Activated T-cell treated with anti-CD3 and anti-CD28 coated beads, Interleukin-2, amount 50 U/mL, for 4 hours (primary cell): ENCODE measurements at regions not wholly inside any gene's neighbourhood (a gene's known extent, or its start where the extent isn't known, plus 50 kb on each side); places are given as distances from the start of the nearest gene placed in this dataset.
A peak's percentile ranks its signal among the peaks of the same experiment; 100 is the strongest.

ENCODE experiments used
- ATAC-seq, 2 donors: fragments of 200-7000 bp; cut with Tn5 transposase; one replicate each; pipeline ENCODE4 v1.10.0; 2021
- DNase-seq: peaks from one replicate; pipeline ENCODE4 v3.0.0-alpha.2; 2020
- H3K27me3 Mint-ChIP-seq: one replicate; pipeline ENCODE4 v1.8.0; 2021; ENCODE audit warnings: low read depth, mixed read lengths
- H3K36me3 Mint-ChIP-seq: one replicate; pipeline ENCODE4 v1.8.0; 2022; ENCODE audit warnings: mixed read lengths; ENCODE audit not compliant: insufficient read depth
- H3K4me1 Mint-ChIP-seq: one replicate; pipeline ENCODE4 v1.8.0; 2021; ENCODE audit warnings: low read depth, mixed read lengths
- H3K4me3 Mint-ChIP-seq: one replicate; pipeline ENCODE4 v1.8.0; 2021; ENCODE audit warnings: mild to moderate bottlenecking, moderate library complexity, mixed read lengths
- H3K9me3 Mint-ChIP-seq: one replicate; pipeline ENCODE4 v1.8.0; 2021; ENCODE audit warnings: mixed read lengths

DNA sequence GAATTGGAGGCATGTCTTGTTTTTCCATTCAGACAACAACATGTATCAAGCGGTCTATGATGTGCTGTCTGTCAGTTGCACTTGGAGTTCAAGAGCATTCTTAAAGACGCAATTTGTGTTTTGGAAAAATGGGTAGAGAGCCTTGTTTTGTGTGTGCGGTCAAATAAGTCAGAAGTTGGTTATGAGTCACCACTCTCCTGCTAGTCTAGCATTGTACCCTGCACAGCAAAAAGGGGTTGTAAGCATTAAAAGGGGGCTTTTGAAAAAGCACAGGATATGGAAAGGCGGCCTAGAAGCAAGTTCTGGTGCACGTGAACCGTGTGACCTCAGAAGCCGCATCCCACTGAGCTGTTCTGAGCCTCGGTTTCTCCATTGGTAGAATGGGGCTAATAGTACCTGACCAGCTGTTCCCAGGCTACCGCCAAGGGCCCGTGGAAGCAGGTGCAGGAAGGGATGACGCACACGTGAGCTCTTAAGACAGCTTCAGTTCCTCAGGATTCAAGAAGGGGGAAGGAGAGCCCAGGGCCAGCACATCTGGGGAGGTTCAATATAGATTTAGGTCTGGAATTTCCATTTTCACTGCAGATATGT, 61.6 kb upstream of the SNX9 start:
- peak; percentile 61 to 62 for ATAC-seq
- no peaks in the 10 kb centered on the region for H3K9me3 Mint-ChIP-seq

DNA sequence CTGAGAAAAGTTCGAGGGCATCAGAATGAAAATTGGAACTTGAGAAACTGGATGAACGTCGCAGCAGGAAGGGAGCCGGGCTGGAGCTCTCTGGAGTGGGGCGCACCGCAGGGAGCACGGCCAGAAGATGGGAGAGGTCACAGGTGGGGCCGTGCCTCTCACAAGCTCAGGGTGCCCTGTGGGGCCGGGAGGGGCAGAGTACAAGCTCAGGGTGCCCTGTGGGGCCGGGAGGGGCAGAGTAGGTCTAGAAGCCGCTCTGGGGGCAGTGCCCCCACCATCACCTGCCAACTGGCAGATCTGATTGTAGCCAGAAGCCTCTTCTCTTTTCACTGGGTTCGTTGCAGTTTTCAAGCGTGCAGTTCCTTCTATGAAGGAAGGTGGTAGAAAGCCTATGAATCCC, 61.1 kb upstream of the SNX9 start:
- Mint-ChIP-seq H3K9me3 (no peaks in the 10 kb centered on the region), H3K4me3 (peak overlapping the region; percentile 63), H3K36me3 (peaks cover 3% of the 10 kb centered on the region), H3K4me1 (peaks cover 86% of the 10 kb centered on the region), H3K27me3 (peaks cover 5% of the 10 kb centered on the region)
- DNase-seq (no peak), ATAC-seq (no peak)

More for the DNA sequence above, 61.6 kb upstream of the SNX9 start:
- H3K36me3 Mint-ChIP-seq: peaks cover 3% of the 10 kb centered on the region
- DNase-seq: peak; percentile 38
- peak overlapping the region; percentile 63 for H3K4me3 Mint-ChIP-seq
- H3K27me3 Mint-ChIP-seq: peaks cover 5% of the 10 kb centered on the region
- peaks cover 88% of the 10 kb centered on the region for H3K4me1 Mint-ChIP-seq

DNA sequence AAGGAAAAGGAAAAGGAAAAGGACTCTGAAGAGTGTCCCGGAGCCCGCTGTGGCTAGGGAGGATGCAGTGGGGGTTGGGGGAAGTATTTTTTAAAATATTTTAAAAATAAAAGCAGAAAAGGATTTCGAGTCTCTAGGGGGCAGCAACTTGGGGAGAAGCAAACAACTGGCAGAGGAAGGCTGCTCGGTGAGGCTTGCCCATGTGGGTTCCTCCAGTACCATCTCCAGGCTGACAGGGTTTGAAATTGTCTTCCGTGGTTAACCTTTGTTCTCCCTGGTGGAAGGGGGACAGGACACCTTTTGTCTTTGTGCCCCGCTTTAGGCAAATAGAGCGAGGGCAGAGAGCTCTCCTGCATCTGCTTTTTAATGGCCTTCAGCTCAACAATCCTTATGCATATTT, 60.4 kb upstream of the SNX9 start:
- DNase-seq: no peak
- peak overlapping the region; percentile 26 for H3K4me3 Mint-ChIP-seq
- no peak for ATAC-seq
- H3K36me3 Mint-ChIP-seq: peaks cover 3% of the 10 kb centered on the region
- peaks cover 5% of the 10 kb centered on the region for H3K27me3 Mint-ChIP-seq
- H3K4me1 Mint-ChIP-seq: peaks cover 83% of the 10 kb centered on the region
- no peaks in the 10 kb centered on the region for H3K9me3 Mint-ChIP-seq

DNA sequence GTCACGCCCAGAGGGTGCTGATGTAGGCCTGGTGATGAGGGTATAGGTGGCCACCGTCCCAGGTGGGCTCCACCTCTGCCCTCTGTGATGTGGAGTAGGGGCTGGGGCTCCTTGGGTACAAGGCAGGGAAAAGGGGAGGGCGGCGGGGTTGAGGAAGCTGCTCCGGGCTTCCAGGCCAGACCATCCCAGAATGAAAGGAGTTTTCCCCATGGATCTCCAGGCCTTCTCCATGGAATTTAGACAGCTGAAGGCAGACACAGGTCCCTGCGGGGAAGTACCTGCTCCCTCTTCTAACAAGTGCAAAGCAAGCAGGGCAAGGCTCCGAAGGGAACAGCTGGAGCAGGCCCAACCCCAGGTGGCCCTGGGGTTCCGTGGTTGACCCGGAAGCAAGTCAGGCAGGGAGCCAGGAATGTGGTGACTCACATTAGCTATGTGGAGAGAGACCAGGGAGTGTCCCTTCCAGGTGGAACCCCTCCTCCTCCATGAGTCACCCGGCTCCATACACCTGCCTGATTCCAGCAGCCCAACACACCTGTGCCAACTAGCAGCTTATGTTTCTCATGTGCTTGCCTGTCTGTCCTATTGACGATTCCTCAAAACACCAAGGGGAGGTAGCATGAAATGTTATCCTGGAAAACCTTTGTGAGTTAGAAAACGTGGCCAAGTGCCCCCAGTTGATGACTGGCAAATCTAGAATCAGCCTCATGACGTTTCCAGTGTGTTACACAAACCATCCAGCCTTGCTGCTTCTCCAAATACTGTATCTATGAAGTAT, 59.7 kb upstream of the SNX9 start:
- DNase-seq: peak; percentile 35
- Mint-ChIP-seq H3K27me3 (peaks cover 5% of the 10 kb centered on the region), H3K9me3 (no peaks in the 10 kb centered on the region), H3K4me3 (peak overlapping the region; percentile 26), H3K36me3 (peaks cover 3% of the 10 kb centered on the region), H3K4me1 (peaks cover 84% of the 10 kb centered on the region)
- ATAC-seq: no peak

DNA sequence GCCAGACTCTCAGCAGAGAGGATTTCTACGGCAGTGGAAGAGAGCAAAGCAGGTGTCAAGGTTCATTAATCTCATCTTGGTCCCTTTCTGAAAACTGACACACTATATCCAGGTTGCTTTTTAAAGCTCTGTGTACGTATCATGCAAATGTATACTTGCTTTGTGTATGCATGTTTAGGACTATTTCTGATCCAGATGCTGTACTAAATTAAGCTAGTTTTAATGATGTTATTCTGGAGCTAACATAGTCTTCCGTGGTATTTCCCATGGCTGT, 59.2 kb upstream of the SNX9 start:
- peaks cover 2% of the 10 kb centered on the region for H3K27me3 Mint-ChIP-seq
- H3K4me3 Mint-ChIP-seq: peak overlapping the region; percentile 64
- ATAC-seq (no peak), DNase-seq (no peak)
- H3K4me1 Mint-ChIP-seq: peaks cover 83% of the 10 kb centered on the region
- H3K36me3 Mint-ChIP-seq: peaks cover 3% of the 10 kb centered on the region
- H3K9me3 Mint-ChIP-seq: no peaks in the 10 kb centered on the region

DNA sequence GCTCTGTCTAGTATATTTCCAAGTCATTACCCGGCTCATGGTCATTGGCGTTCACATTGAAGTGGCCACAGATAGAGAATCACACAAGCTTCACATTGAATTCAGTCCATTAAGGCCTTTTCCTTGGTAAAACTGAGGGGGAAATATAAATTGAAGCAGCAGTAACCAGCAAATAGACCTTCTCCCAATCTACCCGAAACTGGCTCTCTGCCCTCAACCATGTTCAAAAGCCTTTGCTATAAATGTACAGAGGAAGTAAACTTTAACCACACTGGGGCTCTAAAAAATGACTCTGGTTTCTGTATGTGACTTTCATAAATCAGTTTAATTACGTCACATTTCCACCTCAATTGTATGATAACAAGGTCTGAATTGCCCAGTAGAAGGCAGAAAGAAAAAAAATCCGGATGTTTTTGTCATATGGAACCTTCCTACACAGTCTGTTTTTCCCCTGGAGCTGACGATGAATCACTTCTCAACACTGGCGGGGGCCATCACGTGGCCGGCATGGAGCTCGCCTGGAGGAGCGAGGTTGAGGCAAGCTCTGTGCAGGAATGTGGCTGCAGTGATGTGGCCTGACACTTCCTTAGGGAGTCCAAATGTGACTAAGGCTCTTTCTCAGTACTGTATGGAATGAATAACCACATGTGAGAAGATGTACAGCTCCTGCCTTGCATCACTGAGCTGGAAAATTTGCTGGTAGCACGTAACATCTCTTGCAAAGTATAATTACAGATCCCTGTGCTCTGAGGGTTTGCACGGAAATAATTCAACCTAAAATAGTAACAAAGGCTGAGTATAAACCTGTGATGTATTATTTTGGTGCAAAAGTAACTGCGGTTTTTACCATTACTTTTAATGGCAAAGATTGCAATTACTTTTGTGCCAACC, 58.6 kb upstream of the SNX9 start:
- peak; percentile 66 to 68 for ATAC-seq
- peak overlapping the region; percentile 64 for H3K4me3 Mint-ChIP-seq
- peaks cover 84% of the 10 kb centered on the region for H3K4me1 Mint-ChIP-seq
- peak; percentile 85 for DNase-seq
- no peaks in the 10 kb centered on the region for H3K9me3 Mint-ChIP-seq
- peaks cover 2% of the 10 kb centered on the region for H3K27me3 Mint-ChIP-seq
- H3K36me3 Mint-ChIP-seq: peaks cover 3% of the 10 kb centered on the region

DNA sequence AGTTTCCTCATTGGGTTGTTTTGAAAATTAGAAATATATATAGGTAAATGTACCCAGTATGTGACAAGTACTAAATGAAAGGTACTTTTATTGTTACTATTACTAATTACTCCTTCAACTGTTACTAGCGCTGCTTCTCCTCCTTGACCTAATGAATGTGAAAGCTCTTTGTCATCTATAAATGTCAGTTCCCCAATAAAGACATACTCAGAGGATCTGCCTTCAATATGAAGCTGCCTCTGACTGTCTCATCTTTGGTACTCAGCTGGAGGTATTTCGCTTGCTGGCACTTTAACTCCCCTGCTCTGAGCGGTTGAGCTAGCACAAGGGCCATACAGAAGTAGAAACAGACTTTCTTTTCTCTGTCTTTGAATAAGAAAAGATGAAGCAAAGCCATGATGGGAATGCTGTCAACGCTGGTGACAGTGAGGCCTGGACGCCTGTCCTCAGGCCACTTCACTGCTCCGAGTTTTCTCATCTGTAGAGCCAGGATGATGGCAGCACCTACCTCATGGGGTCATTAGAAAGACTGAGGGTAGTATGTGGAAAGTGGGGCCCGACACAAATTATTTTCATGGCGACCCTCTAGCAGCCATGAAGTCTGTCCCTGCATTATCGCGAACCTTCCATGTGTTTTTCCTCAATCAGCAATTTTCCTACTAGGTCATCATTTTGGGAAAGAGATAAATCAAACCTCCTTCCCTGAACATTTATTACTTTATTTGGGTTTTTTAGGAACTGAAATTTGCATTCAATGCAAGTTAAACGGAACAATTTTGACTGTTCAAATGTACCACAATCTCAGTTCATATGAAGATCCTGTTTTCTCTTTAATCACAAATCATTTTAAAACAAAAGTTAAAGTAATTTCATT, 55.9 kb upstream of the SNX9 start:
- Mint-ChIP-seq H3K36me3 (no peaks in the 10 kb centered on the region), H3K27me3 (peaks cover 1% of the 10 kb centered on the region), H3K4me3 (no peak overlapping the region), H3K9me3 (no peaks in the 10 kb centered on the region), H3K4me1 (peaks cover 69% of the 10 kb centered on the region)
- no peak for DNase-seq
- ATAC-seq: no peak

DNA sequence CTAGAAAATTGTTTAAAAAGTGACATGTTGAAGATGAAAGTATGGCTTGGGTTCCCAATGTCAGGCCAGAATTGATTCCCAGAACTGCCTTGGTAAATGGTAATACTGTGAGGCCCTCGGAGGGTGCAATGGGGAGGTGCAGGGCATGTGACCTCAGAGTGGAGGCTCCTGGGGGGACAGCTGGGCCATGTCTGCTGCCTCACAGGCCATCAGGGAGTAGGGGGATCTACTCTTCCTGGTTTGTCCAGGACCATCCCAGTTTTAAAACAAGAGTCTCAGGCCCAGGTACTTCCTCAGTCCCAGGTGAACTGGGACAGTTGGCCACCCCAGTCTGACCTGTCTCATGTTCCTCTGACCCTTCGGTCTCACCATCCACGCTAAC, 55.3 kb upstream of the SNX9 start:
- Mint-ChIP-seq H3K27me3 (peaks cover 3% of the 10 kb centered on the region), H3K9me3 (no peaks in the 10 kb centered on the region), H3K4me1 (peaks cover 65% of the 10 kb centered on the region), H3K36me3 (no peaks in the 10 kb centered on the region), H3K4me3 (no peak overlapping the region)
- ATAC-seq (no peak), DNase-seq (no peak)

DNA sequence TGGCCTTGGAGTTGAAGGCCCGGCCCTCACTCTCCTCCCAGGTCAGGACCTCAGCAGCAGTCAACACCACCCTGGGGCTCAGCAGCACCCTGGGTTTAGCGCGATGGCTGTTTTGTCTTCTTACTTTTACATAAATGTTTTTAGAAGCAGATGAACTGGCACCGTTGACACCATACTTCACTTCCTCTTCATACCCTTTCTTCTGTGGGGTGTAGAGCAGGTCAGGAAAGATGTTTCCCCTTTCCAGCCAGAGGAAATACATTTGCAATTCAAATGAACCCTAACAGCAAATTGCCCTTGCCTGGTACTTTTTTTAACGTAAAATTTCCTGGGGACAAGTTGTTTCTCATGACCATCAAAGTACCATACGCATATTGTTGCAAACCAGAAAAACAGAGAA, 54.7 kb upstream of the SNX9 start:
- Mint-ChIP-seq H3K27me3 (peaks cover 4% of the 10 kb centered on the region), H3K36me3 (no peaks in the 10 kb centered on the region), H3K4me3 (no peak overlapping the region), H3K9me3 (no peaks in the 10 kb centered on the region), H3K4me1 (peaks cover 62% of the 10 kb centered on the region)
- no peak for DNase-seq
- no peak for ATAC-seq

DNA sequence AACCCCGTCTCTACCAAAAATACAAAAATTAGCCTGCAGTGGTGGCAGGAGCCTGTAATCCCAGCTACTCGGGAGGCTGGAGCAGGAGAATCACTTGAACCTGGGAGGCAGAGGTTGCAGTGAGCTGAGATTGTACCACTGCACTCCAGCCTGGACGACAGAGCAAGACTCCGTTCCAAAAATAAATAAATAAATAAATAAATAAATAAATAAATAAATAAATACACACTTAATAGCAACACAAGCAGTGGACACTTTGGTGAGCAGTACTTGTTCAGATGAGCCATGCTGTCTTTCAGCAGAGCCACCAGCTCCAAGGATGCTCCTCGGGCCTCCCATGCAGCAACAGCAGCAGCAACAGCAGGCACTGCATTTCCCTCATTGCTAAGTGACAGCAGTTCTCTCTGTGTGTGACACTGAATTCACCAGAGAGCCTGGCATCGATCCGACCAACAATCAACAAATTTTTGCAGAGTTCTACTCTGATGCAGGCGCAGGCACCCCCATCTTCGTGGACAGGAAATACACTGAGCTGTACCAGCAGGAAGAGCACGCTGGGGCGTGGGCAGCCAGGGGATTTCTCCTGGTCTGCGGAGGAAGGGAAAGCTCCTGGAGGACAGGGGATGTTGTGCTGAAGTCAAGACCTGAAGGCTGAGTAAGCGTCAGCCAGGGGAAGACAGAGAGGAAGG, 54.0 kb upstream of the SNX9 start:
- Mint-ChIP-seq H3K36me3 (no peaks in the 10 kb centered on the region), H3K27me3 (peaks cover 6% of the 10 kb centered on the region), H3K4me1 (peaks cover 62% of the 10 kb centered on the region), H3K9me3 (no peaks in the 10 kb centered on the region), H3K4me3 (no peak overlapping the region)
- no peak for DNase-seq
- ATAC-seq: no peak

DNA sequence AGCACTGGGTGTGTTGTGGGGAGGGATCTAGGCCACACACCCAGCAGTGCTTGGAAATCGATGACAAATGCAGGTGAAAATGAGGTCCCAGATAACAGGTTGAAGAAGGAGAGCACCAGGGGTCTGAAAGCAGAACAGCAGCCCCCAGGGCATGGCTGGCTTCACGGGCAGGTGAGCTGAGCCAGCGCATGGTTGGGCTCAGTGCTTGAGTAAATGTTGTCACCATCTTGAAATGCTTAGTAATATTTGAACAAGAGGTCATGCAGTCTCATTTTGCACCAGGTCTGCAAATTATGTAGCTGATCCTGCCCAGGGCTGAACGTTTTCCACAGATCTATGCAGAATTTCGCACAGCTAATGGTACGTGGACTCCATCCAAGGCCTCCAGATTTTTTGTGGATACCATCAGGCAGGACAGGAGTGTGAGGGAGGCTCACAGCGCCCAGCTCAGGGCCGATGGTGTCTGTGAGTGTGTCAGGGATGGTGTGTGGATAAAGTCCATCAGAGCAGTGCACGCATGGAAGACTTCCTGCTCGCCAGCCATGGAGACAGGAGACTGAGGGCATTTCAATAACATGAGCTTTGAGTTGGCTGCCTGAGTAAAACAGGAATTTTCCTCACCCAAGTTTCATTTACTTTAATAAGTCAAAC, 53.1 kb upstream of the SNX9 start:
- peak overlapping the region; percentile 27 for H3K4me3 Mint-ChIP-seq
- H3K36me3 Mint-ChIP-seq: no peaks in the 10 kb centered on the region
- peaks cover 53% of the 10 kb centered on the region for H3K4me1 Mint-ChIP-seq
- no peak for DNase-seq
- ATAC-seq: no peak
- H3K27me3 Mint-ChIP-seq: peaks cover 6% of the 10 kb centered on the region
- H3K9me3 Mint-ChIP-seq: no peaks in the 10 kb centered on the region

DNA sequence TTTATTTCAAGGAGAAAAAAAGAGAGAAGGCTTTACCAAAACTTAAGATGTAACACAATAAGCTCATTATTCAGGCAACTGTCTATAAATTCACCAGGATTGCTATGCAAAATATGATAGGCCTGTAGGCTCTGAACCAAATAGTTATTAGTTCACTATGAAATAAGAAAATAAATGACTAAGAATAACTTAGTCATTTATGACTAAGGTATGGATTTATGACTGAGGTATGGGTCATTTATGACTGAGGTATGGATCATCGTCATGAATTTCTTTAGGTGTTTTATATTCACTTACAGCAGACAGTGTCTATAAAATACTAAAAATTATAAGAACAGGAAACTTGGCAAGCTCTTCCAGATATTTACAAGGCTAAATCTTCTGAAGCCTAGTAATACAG, 52.1 kb upstream of the SNX9 start:
- no peak overlapping the region for H3K4me3 Mint-ChIP-seq
- ATAC-seq (peak; percentile 49 to 70), DNase-seq (no peak)
- peaks cover 6% of the 10 kb centered on the region for H3K27me3 Mint-ChIP-seq
- no peaks in the 10 kb centered on the region for H3K9me3 Mint-ChIP-seq
- peaks cover 46% of the 10 kb centered on the region for H3K4me1 Mint-ChIP-seq
- H3K36me3 Mint-ChIP-seq: no peaks in the 10 kb centered on the region

DNA sequence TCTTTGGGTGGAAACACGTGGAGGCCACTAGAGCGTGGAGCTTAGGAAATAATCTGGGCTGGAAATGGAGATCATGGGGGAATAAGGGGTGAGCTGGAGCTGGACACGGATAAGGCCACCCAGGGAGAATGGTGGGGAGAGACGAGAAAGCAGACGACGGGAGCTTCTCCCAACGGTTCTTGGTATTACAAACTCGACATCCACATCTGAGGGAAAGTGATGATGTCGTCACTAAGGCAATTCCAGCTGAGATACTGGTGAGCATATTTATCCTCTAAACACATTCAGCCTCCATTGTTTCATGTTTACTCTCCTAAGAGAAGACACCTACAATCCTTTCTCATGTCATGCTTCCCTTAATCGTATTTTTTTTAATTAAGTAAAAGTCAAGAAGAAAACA, 50.2 kb upstream of the SNX9 start:
- H3K4me3 Mint-ChIP-seq: no peak overlapping the region
- ATAC-seq: no peak

More for the DNA sequence above, 50.2 kb upstream of the SNX9 start:
- Mint-ChIP-seq H3K4me1 (peaks cover 32% of the 10 kb centered on the region), H3K9me3 (peaks cover 6% of the 10 kb centered on the region), H3K27me3 (peaks cover 6% of the 10 kb centered on the region), H3K36me3 (no peaks in the 10 kb centered on the region)
- no peak for DNase-seq
